NCI-H524 (cell line): ENCODE measurements at regions not wholly inside any gene's neighbourhood (a gene's known extent, or its start where the extent isn't known, plus 50 kb on each side); places are given as distances from the start of the nearest gene placed in this dataset.

Experiments
- DNase-seq, 2 experiments: peaks; one replicate each; lab custom pipeline; 2025; lab: John Stamatoyannopoulos, UW

- DNase-seq, result no peak
Measured at GRCh38 chr6:121020656-121021055, 313.6 kb downstream of the TBC1D32 start.

- no peak for DNase-seq
Measured at GRCh38 chr6:121008553-121008952, 325.7 kb downstream of the TBC1D32 start.

- DNase-seq, result no peak
Measured at GRCh38 chr6:121006024-121006423, 328.3 kb downstream of the TBC1D32 start.

- DNase-seq, result no peak
Measured at GRCh38 chr6:121000381-121000780, 333.9 kb downstream of the TBC1D32 start.

GRCh38 chr6:120996340-120996739, 337.9 kb downstream of the TBC1D32 start:
- no peak for DNase-seq

GRCh38 chr6:120994573-120994967, 339.7 kb downstream of the TBC1D32 start:
- no peak for DNase-seq

GRCh38 chr6:120993929-120994572, 340.2 kb downstream of the TBC1D32 start:
- DNase-seq, result no peak

GRCh38 chr6:120992257-120992656, 342.0 kb downstream of the TBC1D32 start:
- DNase-seq, result no peak

- DNase-seq, result no peak
Measured at GRCh38 chr6:120990866-120991265, 343.4 kb downstream of the TBC1D32 start.

- DNase-seq, result no peak
Measured at GRCh38 chr6:120981835-120982234, 352.4 kb downstream of the TBC1D32 start.

GRCh38 chr6:120966321-120966720, 368.0 kb downstream of the TBC1D32 start:
- no peak for DNase-seq

GRCh38 chr6:120965814-120966213, 368.5 kb downstream of the TBC1D32 start:
- DNase-seq, result no peak

- DNase-seq, result no peak
Measured at GRCh38 chr6:120960761-120961160, 373.5 kb downstream of the TBC1D32 start.

GRCh38 chr6:120954111-120954510, 380.2 kb downstream of the TBC1D32 start:
- peak in 1 of 2 experiments; percentile 5 for DNase-seq

GRCh38 chr6:120951258-120951657, 383.0 kb downstream of the TBC1D32 start:
- no peak for DNase-seq

- no peak for DNase-seq
Measured at GRCh38 chr6:120947111-120947510, 387.2 kb downstream of the TBC1D32 start.

- no peak for DNase-seq
Measured at GRCh38 chr6:120945905-120946594, 388.2 kb downstream of the TBC1D32 start.

GRCh38 chr6:120938876-120939472, 395.3 kb downstream of the TBC1D32 start:
- no peak for DNase-seq

- no peak for DNase-seq
Measured at GRCh38 chr6:120938164-120938875, 396.0 kb downstream of the TBC1D32 start.

- no peak for DNase-seq
Measured at GRCh38 chr6:120935908-120936307, 398.4 kb downstream of the TBC1D32 start.

GRCh38 chr6:120935016-120935415, 399.3 kb downstream of the TBC1D32 start:
- DNase-seq, result no peak

- peak in 1 of 2 experiments; percentile 49 for DNase-seq
Measured at GRCh38 chr6:120931520-120932180, 402.6 kb downstream of the TBC1D32 start.
